Endometrial microvascular endothelial cells (primary cell): ENCODE measurements at regions not wholly inside any gene's neighbourhood (a gene's known extent, or its start where the extent isn't known, plus 50 kb on each side); places are given as distances from the start of the nearest gene placed in this dataset.

Source experiments
- in situ Hi-C: cut with HindIII; loops from 2 replicates; pipeline ENCODE4 v1.10.0; 2017; ENCODE audit warnings: low sequenced_read_pairs, low pct_unique_long_range_greater_than_20kb; ENCODE audit errors: inconsistent ontology term

- in situ Hi-C loops: no loop called here
Observed at GRCh38 chr10:78782441-78782840, 286.3 kb upstream of the ZMIZ1 start.

DNA sequence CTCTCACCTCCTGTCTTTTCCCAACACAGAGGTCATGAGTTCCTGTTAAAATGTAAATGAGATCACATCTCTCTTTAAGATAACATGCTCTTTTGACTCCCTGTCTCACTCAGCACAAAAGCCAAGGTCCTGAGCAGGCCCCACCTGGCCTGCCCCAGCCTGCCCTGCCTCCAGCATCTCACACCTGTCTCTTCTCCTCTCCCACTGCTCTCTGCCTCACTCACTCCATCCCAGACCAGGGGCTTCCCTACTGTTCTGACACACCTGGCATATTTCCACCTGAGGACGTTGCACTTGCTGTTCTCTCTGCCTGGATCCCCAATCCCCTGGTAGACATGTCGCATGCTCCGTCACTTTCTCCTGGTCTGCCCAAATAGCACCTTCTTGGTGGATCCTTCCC, 285.0 kb upstream of the ZMIZ1 start:
- in situ Hi-C loops: no loop called here

- in situ Hi-C loops: no loop called here
Observed at GRCh38 chr10:78784546-78784945, 284.2 kb upstream of the ZMIZ1 start.

DNA sequence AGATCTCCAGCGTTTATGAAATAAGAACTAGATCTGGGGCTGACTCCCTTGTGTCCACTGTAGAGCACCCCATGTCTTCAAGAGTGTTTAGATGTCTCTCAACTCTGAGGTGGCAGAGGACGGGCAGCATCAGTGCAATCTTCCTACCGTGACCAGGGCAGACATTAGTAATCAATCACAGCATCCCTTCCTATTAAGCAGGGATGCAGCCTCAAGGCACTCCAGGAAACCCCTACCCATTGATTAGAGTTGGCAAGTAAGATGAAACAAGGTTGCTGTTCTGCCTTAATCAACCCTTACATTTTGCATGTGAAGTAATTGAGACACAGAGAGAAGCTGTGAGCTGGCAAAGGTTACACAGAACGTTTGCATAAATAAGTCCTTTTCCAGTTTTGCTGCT, 283.7 kb upstream of the ZMIZ1 start:
- in situ Hi-C loops: no loop called here

DNA sequence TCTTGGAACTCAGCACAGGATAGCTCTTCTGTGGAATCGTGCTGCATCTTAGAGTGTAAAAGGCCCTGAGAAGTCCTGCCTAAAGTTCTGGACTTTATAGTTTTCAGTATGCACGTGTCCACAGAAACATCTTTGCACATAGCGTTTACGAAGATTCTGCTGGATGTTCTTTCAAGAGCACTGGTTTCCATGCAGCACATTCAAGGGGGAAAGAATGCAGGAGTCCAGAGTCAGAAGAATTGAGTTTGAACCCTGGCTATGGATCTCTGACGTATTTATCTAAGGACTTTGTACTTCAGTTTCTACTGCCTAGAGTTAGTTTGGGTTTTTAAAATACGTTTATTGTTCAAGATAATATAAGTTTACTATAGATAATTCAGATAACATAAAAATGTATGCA, 282.8 kb upstream of the ZMIZ1 start:
- in situ Hi-C loops: no loop called here

DNA sequence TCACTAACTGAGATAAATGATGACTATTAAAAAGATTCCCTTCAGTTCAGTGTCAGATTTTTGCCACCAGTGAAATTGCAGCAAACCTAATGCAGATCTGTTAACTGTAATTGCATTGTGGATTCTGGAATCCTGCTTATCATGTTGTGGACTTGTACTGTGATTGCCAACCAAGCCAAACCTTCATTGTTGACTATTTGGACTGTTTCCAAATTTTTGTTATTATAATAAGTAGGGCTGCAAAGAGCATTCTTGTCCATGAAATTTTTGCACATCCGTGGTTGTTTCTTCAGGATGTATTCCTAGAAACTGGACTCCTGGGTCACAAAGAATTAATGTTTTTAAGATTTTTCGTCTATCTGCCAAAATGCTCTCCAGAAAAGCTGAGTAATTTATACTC, 281.6 kb upstream of the ZMIZ1 start:
- in situ Hi-C loops: no loop called here

GRCh38 chr10:78794736-78795455, 273.9 kb upstream of the ZMIZ1 start:
- in situ Hi-C loops: no loop called here

GRCh38 chr10:78798976-78799730, 269.6 kb upstream of the ZMIZ1 start:
- in situ Hi-C loops: no loop called here

- in situ Hi-C loops: no loop called here
Observed at GRCh38 chr10:78800006-78800405, 268.8 kb upstream of the ZMIZ1 start.

- in situ Hi-C loops: no loop called here
Observed at GRCh38 chr10:78800535-78801320, 268.0 kb upstream of the ZMIZ1 start.

DNA sequence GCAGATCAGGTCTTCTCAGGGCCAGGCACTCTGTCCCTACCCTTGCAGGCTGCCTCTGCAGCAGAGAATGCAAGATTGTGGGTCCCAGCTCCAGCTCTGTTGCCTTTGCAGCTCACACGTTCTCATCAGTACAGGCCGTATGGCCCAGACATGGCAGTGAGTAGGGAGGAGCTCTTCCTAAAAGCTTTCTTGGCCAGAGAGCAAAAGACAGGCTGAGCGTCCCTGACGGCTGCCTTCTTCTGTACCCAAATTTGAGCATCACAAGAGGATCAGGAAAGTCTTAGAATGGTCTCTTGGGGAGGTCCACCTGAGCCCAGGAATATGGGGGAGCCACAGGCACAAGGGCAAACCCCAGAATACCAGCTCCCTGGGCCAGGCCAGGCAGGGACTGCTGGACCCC, 266.3 kb upstream of the ZMIZ1 start:
- in situ Hi-C loops: no loop called here

GRCh38 chr10:78802866-78803265, 265.9 kb upstream of the ZMIZ1 start:
- in situ Hi-C loops: no loop called here

DNA sequence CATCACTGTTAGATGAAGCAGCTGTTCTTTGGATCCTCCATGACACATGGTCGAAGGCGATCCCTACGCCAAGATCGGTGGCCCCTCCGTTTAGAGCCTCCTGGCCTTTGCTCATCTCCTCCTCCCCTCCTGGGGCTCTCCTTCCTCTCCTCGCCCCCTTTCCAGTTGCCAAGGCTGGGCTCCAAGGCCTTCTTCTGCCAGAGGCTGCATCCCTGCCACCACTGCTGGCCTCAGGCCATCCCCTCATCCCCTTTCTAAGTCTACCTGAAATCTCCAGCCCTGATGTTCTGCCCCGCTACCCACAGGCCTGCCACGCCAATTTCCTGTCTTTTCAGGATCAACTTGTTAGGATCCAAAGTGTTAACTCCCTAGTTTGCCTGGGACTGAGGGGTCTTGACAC, 265.1 kb upstream of the ZMIZ1 start:
- in situ Hi-C loops: no loop called here

- in situ Hi-C loops: no loop called here
Observed at GRCh38 chr10:78804411-78805032, 264.2 kb upstream of the ZMIZ1 start.

DNA sequence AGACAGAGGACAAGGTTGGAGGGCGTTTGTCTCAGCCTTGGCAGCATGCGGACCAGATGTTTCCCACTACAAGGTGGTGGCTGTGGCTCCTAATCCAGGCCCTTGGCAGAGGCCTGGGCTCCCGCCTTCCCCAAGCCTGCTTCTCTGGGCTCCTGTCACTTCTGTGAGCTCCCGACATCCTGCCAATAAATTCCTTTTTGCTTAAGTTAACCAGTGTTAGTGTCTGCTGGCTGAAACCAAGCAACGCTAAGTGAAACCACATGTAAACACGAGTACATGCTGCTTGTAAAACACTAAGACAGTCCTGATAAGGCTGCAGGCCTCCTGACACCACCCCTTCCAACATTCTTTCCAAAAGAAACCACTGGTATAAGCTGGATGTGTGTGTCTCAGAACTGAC, 263.6 kb upstream of the ZMIZ1 start:
- in situ Hi-C loops: no loop called here

GRCh38 chr10:78806681-78807221, 262.0 kb upstream of the ZMIZ1 start:
- in situ Hi-C loops: no loop called here

DNA sequence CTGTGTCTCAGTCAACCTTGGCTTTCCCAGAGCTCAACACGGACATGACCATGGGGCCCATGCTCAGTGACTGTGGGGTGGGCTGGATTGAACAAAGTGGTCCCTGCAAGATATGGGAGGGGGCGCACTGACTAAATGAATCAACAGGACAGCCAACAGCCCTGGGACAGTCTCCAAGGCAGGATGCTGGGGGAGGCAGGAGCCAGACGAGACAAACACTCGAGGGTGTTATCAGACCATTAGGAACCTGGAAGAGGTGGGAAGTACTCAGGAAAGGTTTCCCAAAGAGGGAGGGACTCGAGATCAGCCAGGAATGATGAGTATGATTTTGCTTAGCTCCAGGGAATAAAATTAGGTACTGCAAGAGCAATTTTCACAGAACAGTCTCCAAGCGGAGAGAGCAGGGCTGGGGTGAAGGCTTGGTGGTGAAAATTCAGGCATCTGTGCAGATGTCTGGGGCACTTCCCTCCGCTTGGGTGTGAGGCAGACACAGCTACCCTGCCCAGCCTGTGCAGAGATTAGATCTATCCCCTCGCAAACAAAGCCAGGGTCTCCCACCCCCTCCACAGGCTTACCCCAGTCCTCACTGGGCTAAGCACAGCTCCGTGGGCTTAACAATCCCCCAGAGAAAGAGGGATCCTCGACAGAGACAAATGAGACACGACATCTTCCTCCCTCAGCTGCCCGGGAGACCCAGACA, 261.1 kb upstream of the ZMIZ1 start:
- in situ Hi-C loops: no loop called here

DNA sequence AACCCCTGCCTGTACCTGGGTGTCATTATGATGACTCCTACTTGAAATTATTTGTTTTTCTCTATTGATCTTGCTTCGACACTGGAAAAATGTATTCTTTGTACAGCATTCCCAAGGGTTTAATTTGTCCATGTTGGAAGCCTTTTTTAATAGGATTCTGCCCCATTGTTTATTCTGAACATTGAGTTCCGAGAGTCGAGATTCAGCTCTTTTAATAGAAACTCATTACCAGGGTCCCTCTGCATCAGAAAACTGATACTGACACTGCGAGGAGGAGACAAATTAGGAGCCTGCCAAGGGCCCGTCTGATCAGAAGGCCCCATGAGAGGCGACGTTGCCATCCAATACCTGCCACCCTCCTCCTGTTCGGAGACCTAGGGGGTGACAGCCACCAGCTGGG, 260.5 kb upstream of the ZMIZ1 start:
- in situ Hi-C loops: no loop called here
